A172 (cell line): ENCODE measurements at regions not wholly inside any gene's neighbourhood (a gene's known extent, or its start where the extent isn't known, plus 50 kb on each side); places are given as distances from the start of the nearest gene placed in this dataset.
A peak's percentile ranks its signal among the peaks of the same experiment; 100 is the strongest.

Experiments used
- DNase-seq: peaks from one replicate; pipeline ENCODE4 v3.0.0-alpha.2; 2015; ENCODE audit warnings: low spot score

DNA sequence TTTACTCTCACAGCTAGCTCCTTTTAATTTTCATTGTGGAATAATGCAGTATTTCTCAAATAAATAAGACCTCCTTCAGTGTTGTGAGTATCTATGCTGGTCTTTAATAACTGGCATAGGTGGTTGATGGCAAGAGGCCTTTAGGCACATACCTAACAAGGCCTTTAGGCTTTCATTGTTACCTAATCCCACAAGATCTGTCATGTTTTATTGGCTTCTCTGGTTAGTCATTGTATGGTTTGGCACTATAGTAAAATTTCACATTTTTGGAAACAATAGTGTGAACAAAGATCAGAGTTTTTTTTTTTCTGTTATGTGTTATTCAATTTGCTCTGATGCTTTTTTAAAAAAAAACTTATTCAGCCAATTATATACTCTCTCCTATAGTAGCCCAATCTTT lies 89.8 kb upstream of the NEUROD1 start:
- no peak for DNase-seq

DNA sequence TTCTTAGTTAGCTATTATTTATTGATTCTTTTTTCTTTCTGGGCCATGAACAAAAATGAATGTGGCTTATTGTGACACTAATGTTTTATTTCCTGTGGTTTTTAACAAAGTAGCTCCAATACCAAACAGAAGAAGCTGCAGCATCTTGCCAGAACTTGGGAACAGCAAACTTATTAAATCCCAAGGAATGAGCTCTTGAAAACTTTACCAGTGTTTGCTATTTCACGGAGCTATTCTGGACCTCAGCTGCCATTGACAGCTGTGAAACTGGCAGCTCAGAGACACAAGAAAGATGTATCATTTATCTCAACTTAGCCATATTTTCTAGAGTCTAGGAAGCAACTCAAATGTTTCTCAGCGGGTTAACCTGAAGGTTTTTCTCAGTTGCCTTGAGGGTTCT lies 91.0 kb upstream of the NEUROD1 start:
- DNase-seq = no peak

DNA sequence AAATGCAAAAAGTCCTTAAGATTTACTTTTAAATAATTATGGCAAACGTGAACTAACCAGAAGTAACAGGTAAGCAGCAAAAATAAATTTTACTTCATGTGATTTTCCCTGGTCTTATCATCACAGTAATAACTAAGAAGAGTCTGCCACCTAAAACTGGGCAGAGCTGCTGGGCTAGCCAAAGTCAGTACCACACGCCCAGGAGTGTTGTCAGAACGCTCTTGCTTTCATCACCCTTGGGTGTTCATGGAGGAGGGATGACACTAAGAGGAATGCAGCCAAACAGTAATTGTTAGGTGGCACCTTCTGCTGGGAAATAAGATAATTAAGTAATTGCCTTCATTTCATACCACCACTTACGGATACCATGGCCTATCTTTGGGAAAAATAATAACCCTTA lies 92.0 kb upstream of the NEUROD1 start:
- DNase-seq = no peak

DNA sequence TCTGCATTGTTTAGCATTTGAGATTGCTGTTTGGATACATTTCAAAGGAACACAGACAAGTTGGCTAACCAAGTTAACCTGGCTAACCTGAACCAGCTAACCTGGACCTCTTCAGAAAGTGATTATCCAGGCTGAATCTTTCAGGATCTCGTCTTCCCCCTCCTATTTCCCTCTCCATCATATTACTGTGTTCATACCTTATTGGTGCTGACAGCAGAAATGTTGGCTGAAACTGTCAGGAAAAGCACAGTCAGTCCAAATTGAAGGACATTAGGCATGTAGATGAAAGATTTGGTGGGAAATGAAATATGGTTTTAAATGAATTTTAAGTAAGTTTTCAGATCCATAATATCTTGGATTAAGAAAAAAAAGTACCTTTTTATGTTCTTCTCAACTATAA lies 92.5 kb upstream of the NEUROD1 start:
- DNase-seq = no peak

DNA sequence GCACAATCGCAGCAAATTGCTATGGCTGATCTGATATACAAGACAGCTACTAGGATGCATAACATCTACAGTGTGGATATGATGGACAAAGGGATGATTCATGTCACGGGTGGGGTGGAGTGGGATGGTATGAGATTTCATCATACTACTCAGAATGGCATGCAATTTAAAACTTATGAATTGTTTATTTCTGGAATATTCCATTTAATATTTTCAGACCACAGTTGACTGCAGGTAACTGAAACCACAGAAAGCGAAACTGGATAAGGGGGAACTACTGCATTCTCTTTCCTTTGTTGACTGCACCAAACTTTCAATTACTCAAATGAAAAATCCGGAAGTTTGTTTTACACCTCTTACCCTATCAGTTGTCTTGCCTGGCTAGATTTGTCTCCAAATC lies 94.4 kb upstream of the NEUROD1 start:
- DNase-seq = no peak

DNA sequence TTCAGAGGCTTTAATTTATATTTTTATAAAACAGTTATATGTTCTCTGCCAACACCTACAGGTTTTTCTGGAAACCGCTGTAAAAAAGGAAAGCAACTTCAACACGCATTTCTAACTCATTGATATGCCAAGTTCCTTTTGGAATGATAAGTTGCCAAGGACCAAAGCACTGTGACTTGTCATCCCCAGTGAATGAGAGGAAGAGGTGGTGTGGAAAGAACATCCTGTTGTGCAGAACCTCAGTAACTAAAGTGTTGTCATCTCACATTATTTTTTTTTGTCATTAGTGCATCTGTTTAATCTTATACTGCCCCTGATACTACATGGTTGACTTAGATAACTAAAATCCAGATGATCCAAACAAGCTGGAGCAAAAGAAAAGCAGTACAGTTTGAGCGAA lies 96.0 kb upstream of the NEUROD1 start:
- no peak for DNase-seq

DNA sequence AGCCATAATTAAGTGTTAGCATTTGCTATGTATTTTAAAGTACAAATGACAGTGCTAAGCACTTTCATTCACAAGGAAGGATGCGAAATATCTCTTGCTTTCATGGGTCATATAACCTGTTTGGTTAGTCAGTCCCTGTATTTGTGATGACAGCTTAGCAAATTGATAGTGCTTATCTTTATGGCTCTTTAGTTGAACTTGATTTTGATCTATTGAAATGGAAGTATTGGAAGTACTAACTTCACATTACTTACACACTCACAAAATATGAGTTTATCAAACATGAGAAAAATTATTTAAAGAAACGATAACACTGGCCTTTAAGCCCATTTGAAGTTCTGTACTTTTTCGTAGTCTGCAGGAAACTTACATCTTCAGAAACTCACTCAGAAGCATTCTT lies 97.4 kb upstream of the NEUROD1 start:
- DNase-seq = no peak

DNA sequence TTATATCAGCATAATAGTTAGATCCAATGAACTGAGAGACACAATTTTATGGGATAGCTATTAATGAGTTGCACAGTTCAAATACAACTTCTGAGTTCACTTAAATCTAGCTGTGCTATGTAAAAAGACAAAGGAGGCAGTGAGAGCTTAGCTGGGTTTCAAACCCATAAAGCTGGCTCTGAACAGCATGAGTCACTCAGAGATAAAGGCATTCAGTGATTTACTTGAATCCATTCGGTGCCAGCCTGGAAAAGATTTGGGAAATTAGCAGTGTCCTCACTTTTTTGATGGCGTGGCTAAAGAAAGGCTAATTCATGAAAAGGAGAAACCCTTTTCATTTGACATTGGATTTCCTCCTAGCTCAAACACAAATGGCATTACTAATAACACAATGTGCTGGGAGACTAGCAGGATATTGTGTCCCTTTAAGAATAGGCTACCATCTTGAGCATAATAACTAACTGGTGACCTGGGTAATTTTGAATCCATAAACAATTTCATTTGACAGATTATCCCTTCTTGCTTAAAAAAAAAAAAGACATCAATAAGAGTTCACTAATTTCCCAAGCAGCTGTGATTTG lies 98.4 kb upstream of the NEUROD1 start:
- peak; percentile 71 for DNase-seq

DNA sequence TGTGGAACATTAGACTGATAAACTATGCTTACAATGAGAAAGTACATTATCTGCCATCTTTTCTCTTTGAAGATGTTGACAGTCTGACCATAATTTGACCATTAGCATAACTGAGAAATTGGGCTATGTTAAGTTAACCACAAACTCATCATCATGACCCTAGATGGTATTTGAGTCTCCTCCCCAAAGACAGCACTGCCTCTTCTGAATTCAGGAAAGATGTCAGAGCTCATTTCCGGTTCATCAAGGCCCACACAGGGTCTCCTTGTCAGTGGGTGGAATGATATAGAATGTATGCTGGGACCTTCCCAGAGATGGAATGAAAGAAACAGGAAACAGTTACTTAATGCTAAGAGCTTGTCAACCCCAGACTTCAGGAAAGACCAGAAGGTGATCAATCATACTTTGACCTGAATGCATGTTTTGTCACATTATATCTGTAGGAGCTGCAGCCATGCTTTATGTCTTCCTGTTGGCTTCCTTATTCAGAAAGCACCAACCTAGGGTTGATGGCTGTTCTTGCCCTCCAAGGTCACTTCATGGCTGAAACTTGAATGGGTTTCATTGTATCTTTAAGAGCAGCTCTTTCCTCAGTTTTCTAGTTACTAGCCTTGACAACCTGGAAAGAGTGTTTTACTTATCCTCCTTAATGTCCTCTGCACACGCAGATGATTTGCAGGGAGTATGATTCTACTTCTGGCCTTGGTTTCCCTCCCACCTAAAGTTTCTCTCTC lies 99.1 kb upstream of the NEUROD1 start:
- peak; percentile 59 for DNase-seq

DNA sequence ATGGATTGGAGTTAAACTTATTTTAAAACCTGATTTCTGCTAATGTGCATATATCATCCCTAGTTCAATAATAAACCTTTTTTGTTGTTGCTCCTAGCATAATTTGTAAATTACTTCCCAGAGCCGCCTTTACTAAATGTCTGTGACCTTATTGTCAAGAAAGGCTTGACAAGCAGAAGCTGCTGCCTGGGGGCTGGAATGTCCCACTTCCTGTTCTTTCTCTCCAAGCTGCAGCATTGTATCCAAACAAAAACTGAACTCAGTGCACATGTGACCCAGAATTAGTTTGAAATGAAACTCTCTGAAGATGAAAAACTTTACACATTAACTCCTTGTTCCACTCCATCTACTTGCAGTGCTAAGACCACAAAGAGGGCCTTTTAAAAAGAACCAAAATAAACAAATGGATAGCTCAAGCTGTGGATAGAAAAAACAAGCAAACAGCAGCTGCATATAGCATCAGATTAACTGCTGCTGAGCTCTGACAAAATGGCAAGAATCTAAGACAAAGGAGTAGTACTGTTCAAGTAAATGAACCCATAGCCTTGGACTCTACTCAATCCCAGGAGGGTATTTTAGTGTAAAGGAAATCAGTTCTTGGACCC lies 99.8 kb upstream of the NEUROD1 start:
- no peak for DNase-seq

DNA sequence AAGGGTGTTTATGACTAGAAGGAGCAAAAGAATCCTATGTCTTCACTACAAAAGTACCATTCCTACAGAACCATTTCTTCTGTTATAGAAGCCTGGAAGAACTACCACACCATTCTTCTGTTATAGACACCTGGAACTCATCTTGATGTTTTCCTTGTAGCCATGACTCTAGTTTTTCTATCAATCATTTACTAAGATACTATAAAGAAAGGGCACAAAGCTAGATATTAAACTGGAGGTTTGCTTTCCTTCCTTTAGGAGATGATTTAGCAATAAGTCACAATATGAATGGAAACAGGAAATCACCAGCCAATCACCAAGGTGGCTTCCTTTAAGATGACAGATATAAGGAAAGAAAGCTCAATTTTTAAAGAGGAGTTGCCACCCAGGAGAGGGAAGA lies 100.3 kb upstream of the NEUROD1 start:
- DNase-seq = no peak

DNA sequence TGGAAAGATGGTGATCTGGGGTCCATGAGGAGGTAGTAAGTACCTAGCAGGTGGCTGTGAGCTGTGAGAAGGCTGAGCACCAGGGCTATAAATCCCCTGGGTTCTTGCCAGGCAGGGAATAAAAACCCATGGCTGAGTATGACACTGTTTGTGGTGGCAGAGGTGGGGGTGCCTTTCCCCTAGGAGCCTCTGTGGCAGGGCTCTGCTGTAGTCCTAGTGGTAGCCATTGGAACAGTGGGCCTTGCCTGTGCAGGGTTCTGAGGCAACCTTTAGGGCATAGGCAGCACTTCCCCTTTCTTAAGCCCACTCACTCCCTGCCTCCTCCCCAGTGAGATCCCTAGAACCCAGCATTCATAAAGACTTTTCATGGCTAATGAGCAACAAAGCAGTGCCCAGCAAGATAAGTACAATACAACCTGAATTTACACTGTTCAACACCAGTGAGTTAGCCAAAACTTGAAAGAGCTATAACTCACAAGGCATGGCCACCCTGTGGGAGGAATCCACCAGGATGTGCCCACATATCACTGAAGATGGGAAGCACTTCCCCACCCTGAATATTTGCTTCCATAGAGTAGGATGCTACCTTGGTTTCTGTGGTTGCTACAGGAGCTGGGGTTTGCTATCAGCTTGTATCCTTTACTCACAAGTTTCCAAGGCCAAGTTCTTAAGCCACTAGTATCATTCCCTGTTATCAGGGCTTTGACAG lies 100.9 kb upstream of the NEUROD1 start:
- no peak for DNase-seq

DNA sequence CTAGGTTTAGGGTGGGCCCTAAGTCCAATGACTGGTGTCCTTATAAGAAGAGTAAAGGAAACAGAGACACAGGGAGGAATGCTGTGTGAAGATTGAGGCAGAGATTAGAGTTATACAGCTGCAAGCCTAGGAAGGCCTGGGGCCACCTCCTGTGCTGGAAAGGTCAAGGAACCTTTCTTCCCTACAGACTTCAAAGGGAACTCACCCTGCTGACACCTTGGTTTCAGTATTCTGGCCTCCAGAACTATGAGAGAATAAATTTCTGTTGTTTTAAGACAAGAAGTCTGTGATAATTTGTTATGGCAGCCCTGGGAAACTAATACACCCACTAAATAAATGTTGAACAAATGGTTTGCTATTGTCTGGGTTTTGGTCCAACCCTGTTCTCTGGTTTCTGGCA lies 102.3 kb upstream of the NEUROD1 start:
- DNase-seq = no peak

DNA sequence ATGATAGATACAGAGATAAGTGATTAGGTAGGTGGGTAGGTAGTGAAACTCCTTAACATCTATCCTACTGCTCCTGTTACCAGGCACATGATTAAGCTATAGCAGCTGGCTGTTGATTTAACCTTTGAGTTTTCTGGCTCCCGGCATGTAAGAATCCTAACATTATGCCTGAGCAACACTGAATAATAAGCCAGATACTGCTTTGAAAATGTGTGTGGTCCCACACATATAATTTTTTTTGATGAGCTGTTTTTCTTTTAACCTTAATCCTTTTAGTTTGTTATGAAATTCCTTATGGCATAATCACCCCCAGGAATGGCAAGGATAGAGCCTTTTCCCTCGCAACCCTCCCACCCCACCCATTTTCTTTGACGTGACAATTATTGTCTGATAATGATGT lies 104.2 kb upstream of the NEUROD1 start:
- DNase-seq = peak; percentile 88

DNA sequence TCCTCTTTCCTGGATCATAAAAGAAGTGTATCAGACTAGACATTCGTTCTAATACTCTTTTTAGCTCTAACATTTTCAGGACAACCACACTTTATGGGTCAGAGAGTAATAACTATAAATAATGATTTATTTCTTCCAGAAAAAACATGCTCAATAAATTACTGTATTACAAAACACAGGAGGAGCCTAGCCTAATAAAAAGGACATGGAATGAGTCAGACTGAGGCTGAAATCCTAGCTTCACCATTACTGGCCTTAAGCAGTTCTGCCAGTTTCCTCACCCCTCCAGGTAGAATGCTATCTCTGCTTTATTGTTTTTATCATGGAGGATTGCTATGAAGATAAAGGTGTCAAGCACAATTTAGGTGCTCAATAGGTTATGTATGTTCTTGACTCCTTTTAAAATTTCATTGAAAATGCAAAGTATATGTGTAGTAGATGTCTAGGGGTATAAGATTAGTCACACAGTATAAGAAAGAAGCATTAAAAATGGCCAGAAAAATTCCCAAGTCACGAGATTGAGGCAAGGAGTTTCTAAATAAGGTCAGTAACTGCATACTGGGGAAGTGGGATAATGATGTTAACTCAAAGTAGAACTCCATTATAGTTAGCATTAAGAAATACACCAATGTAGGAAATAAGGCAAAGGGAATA lies 105.5 kb upstream of the NEUROD1 start:
- DNase-seq = peak; percentile 88

DNA sequence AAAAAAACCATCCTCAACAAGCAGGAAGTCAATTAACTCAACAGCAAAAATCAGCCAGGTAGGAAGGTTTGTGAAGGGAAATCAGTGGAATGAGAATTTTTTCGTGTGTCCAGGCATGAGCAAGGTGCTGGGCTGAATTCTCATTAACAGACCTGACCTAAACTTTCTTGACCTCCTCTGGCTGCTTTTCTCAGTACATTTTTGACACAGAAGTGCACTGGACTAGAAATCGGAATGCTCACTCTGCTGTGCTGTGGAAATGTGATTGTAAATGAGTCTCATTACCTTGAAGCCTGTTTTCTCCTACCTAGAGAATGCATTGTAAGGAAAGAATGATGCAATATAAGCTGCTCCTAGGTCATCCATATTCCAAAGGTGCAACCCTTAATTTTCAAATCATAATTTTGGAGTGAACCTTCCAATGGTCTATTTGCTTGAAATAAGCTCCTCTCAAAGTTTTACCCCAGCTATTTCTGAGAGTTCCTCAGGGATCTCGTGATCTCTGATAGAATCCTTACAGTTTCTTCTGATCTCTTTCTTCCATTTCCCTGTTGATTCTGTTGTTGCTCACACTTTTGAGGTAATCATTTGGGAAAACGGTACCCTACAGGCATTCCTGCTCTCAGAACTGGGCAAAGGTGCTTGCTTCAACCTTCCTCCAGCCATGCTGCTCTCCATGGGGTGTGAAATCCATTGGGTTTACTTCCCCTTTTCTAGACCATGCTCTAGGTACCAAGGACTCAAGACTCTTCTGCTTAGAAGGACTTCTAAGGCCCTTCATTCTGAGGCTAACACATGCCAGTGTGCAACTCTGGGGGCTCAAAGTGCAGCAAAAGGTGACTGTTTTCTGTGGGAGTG lies 104.9 kb upstream of the ITPRID2 start:
- no peak for DNase-seq

DNA sequence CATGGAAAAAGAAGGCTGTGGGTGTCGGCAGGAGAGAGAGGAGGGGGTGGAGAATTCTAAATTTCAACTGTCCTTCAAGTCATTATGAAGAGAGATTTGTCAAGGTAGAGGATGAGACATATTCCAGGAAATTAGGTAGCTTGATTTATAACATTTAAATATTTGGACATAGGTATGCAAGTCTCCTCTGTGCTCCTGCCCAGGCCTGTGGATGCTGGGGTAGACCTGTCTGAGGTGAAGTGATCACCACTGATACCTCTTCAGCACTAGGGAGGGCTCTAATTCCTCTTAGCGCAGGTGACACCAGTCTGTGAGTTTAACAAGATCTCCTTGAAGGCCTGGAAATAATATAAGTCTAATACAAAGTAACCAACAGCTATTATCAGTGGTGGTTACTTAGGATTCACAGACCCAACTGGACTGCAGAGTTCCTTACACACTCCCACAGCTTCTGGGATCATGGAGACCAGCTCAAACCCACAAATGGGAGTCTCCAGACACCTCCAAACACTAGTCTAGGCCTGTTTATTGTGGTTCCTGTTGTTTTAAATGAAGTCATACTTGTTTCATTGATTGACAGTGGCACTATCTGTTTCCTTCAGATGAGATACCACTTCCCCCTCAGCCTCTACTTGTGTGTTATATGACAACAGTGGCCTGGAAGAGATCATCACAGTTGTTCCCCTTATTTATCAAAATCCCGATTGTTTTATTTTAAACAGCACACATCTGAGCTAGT lies 104.1 kb upstream of the ITPRID2 start:
- no peak for DNase-seq

DNA sequence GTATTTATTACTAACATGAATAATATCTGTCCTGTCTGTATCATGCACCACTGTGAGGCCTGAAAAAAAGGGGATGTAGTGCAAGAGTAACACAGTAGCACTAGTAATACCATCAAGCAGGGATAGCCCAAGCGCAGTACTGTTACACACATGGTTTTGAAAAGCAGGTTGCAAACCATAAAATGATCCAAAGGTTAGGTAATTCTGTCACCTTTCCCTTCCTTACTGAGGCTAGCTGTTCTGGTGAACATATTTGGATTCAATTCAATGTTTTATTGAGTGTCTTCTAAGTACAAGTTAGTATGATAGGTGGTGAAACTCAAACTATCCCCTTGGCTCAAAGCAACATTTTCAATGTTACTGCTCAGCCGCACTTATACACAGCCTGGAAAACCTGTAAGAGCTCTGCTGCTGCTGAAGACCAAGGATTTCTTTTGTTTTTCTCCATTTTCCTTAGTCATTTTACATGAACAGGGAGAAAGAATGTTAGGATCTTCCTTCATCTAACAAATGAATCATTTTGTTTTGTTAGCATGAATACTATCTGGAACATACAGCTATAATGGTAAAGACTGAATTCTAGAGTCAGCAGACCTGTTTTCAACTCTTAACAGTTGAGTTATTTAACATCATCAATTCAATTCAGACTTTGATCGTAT lies 102.5 kb upstream of the ITPRID2 start:
- DNase-seq = no peak

DNA sequence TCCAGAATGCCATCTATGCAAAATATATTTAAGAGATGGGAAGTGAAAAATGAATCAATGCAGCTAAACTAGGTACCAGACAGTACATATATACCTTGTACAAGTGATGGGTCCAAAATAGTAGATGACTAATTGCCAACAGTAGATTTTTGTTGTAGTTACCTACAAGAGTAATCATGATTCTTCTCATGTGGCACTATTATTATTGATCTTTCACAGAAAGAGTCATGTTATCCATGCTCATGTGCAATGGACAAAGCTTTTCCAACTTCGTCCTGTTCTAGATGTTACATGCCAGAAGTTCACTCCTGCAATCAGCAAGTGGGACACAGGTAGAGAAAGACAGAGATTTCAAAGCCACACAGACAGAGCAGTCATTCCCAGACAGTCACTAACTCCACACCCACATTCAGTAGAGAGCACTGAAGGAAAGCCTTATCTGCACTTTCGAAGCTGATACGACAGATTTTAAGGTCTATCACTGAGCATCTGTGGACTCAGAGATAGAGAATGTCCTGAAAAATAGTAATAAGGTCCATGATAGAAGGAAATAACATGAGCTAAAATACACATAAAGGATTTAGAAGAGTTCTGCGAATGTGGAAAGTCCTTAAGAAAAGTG lies 101.6 kb upstream of the ITPRID2 start:
- DNase-seq = no peak
